Colon (tissue), 2 donors: ENCODE measurements at regions not wholly inside any gene's neighbourhood (a gene's known extent, or its start where the extent isn't known, plus 50 kb on each side); places are given as distances from the start of the nearest gene placed in this dataset.

Experiments
- FAIRE-seq: peaks from 2 replicates; lab custom pipeline; 2012; peaks lifted over from hg19 to GRCh38; lab: Jason Lieb, UNC
- donor health status: control.
- donor health status: control.

GRCh38 chrX:40485102-40485826 is 95.5 kb upstream of the ATP6AP2 start:
- FAIRE-seq = no peak

DNA sequence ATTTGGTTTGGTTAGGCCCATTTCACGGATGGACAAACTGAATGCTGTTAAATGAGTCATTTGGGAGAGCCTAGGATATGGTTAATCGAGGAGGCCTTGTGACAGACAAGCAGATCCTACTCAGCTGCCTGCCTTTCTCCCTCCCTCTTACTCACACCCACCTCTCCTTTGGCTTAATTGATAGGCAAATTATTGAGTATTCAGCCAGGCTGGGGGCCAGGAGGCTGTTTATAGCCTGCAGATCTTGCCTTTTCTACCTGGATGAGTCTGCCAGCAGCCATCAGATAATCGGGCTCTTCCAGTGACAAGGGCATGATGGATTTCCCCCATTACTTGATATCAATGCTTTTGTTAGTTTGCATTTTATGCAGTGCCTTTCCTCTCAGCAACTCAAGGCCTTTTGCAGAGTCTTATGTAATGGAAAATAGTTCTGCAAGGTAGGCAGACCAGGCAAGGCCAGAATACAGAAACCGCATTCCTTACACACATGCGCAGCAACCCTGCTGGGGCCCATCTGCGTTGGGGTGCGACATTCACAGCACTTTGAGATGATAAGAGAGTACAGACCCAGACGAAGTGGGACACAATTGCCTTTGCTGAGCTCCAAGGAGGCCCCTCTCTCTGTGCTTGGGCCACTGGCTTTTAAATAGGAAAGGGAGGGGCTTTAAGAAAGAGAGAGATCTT is 96.2 kb upstream of the ATP6AP2 start:
- FAIRE-seq = no peak

DNA sequence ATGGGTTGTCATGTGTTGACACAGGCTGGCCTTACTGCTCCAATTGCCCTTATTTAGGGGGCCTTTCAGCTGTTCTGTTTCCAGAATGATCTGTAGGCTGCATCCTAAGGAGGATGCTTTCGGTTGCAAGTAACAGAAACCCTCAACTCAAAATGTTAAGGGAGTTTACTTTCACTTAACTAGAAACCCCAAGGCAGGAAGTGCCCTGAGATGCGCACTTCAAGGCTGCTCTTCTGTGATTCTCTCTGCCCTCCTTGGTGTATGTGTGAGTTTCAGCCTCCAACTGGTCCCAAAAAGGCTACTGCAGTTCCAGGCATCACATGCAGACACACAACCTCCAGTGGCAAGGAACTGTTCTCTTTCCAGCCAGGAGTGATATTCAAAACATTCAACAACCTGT is 97.3 kb upstream of the ATP6AP2 start:
- no peak for FAIRE-seq

GRCh38 chrX:40479777-40480318 is 100.9 kb upstream of the ATP6AP2 start:
- FAIRE-seq = no peak

DNA sequence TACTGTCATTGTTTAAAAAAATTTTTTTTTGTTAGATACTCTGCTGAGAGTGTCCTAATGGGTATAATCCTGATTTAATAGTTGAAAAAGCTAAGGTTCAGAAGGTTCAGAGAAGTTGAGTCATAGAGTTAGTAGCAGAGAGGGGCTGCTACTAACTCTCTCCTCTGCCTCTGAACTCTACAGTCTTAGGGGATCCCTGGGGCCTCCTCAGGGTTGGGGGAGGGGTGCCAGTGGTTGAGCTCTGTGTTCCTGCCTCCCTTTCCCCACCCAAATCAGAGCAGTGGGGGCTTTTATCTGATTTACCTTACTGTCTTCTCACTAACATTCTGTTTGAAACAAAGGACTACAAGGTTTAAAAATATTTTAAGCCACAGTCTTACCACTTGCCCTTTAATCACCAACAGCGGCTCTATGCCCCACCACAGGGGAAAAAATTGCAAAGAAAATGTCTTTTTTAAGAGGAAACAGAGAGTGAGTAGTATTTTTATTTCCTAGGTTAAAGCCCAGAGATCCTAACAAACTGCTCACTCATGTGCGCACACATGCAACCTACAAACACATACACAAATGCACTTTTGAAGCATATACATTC is 102.2 kb upstream of the ATP6AP2 start:
- no peak for FAIRE-seq

GRCh38 chrX:40476958-40477357 is 103.8 kb upstream of the ATP6AP2 start:
- no peak for FAIRE-seq

GRCh38 chrX:40474645-40475044 is 106.1 kb upstream of the ATP6AP2 start:
- no peak for FAIRE-seq

DNA sequence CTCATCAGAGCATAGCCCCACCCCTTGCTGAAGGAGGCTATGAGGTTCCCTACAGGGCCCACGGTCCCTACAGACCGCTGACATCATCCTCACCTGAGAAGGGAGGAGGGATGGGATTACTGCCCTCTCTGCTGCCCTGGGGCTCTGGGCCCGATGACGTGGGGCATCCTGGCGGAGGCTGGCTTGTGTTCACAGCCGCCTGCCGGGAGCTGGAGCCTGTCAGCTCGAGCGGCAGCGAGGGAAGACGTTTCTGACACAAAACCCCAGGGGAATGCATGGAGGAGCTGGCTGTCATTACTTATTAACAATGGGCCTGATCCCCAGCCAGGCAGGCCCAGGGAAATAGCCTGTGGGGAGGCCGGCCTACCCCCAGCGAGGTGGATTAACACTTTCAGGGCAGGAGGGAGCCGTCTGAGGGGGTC is 106.6 kb upstream of the ATP6AP2 start:
- no peak for FAIRE-seq

GRCh38 chrX:40473460-40474204 is 107.1 kb upstream of the ATP6AP2 start:
- FAIRE-seq = no peak

- no peak for FAIRE-seq
Measured at GRCh38 chrX:40471965-40472648, 108.7 kb upstream of the ATP6AP2 start.

DNA sequence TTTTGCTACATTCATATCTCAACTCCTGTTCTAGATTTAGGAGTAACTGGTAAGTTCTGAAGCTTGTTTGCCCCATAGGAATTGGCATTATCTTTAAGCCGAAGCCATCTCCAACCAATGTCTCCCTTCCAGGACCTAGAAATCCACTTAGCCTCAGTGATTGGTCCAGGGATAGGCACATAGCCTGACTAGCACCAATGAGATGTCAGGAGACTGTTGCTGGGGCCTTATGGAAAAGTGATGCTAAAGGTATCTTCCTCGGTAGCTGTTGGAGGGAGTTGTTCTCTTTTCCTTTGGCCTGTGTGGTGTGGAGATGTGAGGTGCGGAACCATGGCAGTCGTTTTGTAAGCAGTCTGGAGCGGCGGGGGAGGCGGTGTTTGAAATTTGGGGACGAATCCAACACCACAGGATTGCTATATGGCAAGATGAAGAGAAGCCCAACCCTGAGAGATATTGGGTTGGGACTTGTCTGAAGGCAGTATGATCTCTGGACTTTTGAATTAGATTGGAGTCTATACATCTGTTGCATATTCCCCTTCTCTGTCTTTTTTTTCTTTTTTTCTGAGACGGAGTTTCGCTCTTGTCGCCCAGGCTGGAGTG is 109.8 kb upstream of the ATP6AP2 start:
- no peak for FAIRE-seq

- FAIRE-seq = no peak
Measured at GRCh38 chrX:40469316-40469715, 111.5 kb upstream of the ATP6AP2 start.

GRCh38 chrX:40468033-40468846 is 112.5 kb upstream of the ATP6AP2 start:
- FAIRE-seq = peak; percentile 97

- no peak for FAIRE-seq
Measured at GRCh38 chrX:40467454-40467853, 113.3 kb upstream of the ATP6AP2 start.

GRCh38 chrX:40465735-40466551 is 114.8 kb upstream of the ATP6AP2 start:
- FAIRE-seq = no peak

- FAIRE-seq = no peak
Measured at GRCh38 chrX:40462795-40463194, 118.0 kb upstream of the ATP6AP2 start.

GRCh38 chrX:40460926-40461325 is 119.8 kb upstream of the ATP6AP2 start:
- no peak for FAIRE-seq

DNA sequence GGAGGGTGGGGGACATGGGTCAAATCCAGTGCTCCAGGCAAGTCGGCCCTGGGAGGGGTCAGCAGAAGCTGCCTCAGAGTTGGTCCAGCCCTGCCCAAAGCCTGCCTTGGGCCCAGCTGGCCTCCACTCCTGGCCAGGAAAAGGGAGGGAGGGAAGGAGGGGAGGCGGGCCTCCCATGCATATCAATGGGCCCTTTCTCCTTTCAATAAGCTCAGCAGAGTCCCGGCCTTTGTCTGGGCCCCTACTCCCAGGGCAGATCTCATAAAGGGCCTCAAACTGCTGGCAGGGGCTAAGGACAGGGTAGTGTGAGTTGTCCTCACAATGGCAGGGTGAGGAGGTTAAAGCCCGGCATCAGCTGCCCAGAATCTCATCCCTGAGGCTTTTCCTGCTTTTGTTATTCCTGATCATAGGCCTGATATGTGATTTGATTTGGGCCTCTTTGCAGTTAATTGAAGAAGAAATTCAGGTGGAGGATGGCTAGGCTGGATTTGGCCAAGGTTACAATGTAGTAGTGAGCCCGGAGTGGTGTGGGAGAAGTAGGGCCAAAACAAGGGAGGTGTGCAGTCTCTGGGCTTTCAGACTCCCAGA is 121.1 kb upstream of the ATP6AP2 start:
- no peak for FAIRE-seq

DNA sequence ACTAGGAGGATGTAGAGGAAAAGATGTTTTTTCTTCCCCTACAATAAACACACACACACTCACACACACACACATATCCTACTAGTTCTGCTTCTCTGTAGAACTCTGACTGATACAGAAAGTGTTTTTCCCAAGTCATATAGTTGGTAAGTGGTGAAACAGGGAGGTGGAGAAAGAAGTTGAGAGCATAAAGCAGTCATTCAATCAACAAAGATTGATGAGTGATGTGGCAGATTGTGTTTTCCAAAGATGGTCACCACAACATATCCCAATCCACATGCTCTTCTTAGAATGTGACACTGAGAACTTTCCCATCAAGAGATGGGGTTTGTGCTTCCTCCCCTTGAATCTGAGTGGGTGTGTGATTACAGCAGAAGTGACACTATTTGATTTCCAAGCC is 123.4 kb upstream of the ATP6AP2 start:
- FAIRE-seq = no peak
